Endometrium (tissue), 2 donors: ENCODE measurements at regions not wholly inside any gene's neighbourhood (a gene's known extent, or its start where the extent isn't known, plus 50 kb on each side); places are given as distances from the start of the nearest gene placed in this dataset.
"Not testable (repeated sequence)": the region's sequence is repeated elsewhere in the genome, so short reads cannot be mapped to it uniquely, and the experiment has no call there.

Experiments used
- FAIRE-seq: peaks from 2 replicates; lab custom pipeline; 2012; peaks lifted over from hg19 to GRCh38; lab: Jason Lieb, UNC
- donor health status: control.
- donor health status: control.

GRCh38 chr5:153258469-153258868 is 232.0 kb upstream of the GRIA1 start:
- FAIRE-seq, result no peak

GRCh38 chr5:153267506-153267905 is 223.0 kb upstream of the GRIA1 start:
- FAIRE-seq, result no peak

- no peak for FAIRE-seq
These were observed 214.8 kb upstream of the GRIA1 start for GRCh38 chr5:153275695-153276094.

- FAIRE-seq, result no peak
These were observed 214.3 kb upstream of the GRIA1 start for GRCh38 chr5:153276151-153276550.

GRCh38 chr5:153296251-153296844 is 194.1 kb upstream of the GRIA1 start:
- not testable (repeated sequence) for FAIRE-seq

GRCh38 chr5:153299891-153300290 is 190.6 kb upstream of the GRIA1 start:
- no peak for FAIRE-seq

GRCh38 chr5:153308282-153308681 is 182.2 kb upstream of the GRIA1 start:
- no peak for FAIRE-seq

- FAIRE-seq, result no peak
These were observed 171.9 kb upstream of the GRIA1 start for GRCh38 chr5:153318556-153318955.

- FAIRE-seq, result no peak
These were observed 169.0 kb upstream of the GRIA1 start for GRCh38 chr5:153321478-153321877.

- no peak for FAIRE-seq
These were observed 150.3 kb upstream of the GRIA1 start for GRCh38 chr5:153340139-153340538.

- no peak for FAIRE-seq
These were observed 149.7 kb upstream of the GRIA1 start for GRCh38 chr5:153340738-153341137.

- FAIRE-seq, result no peak
These were observed 148.0 kb upstream of the GRIA1 start for GRCh38 chr5:153342487-153342886.

- no peak for FAIRE-seq
These were observed 142.9 kb upstream of the GRIA1 start for GRCh38 chr5:153347611-153348010.

- FAIRE-seq, result no peak
These were observed 140.1 kb upstream of the GRIA1 start for GRCh38 chr5:153350175-153350883.

GRCh38 chr5:153352685-153353219 is 137.7 kb upstream of the GRIA1 start:
- no peak for FAIRE-seq

- FAIRE-seq, result no peak
These were observed 132.9 kb upstream of the GRIA1 start for GRCh38 chr5:153357493-153358112.

GRCh38 chr5:153358315-153358976 is 132.0 kb upstream of the GRIA1 start:
- no peak for FAIRE-seq

- no peak for FAIRE-seq
These were observed 129.6 kb upstream of the GRIA1 start for GRCh38 chr5:153360860-153361259.

GRCh38 chr5:153361735-153362409 is 128.6 kb upstream of the GRIA1 start:
- FAIRE-seq, result no peak

- no peak for FAIRE-seq
These were observed 124.9 kb upstream of the GRIA1 start for GRCh38 chr5:153365547-153365946.

- no peak for FAIRE-seq
These were observed 123.0 kb upstream of the GRIA1 start for GRCh38 chr5:153367466-153367865.

GRCh38 chr5:153372425-153373129 is 117.9 kb upstream of the GRIA1 start:
- no peak for FAIRE-seq
